NCI-H1694 (cell line): ENCODE measurements at regions not wholly inside any gene's neighbourhood (a gene's known extent, or its start where the extent isn't known, plus 50 kb on each side); places are given as distances from the start of the nearest gene placed in this dataset.

Experiments
- DNase-seq: peaks from one replicate; lab custom pipeline; 2025; lab: John Stamatoyannopoulos, UW

GRCh38 chr2:129069875-129070594 lies 751.4 kb upstream of the HS6ST1 start:
- DNase-seq, result no peak

DNA sequence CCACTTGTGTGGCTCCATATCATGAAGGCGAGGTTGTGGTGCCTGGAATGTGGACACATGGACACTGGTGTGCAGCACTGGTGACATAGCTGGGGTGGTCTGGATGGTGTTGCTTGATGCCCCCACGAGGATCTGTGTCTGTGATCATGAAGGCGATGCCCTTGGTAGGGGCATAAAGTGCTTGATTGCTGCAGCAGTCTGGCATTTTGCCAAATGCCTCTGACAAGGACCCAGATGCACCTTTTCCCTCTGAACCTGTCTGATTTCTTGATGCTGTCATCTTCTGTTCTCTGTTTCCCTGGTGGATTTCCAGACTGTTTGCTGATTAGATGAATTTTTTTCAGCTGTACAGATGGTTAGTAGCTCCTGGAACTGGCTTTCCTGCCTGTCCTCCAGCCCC lies 752.0 kb upstream of the HS6ST1 start:
- DNase-seq, result peak; percentile 10

DNA sequence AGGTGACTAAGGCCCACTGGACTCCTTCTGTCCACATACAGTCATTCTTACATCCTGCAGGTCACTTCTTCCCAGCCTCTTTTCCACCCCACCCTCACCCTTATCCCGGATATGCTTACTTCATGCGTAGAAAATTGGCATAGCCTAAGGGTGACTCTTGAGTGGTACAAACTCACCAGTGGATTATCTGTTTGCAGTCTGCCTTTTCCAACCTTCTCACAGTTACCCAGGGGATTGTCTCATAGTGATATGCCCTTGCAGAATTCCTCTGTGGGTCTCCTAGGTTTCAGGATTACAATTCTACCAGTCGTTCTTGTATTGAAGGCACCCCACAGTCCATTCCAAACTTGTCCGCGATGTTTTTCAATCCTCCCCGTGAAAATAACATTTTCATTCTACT lies 752.9 kb upstream of the HS6ST1 start:
- DNase-seq, result no peak

GRCh38 chr2:129074298-129074920 lies 755.7 kb upstream of the HS6ST1 start:
- DNase-seq, result no peak

- no peak for DNase-seq
Observed at GRCh38 chr2:129078548-129078947, 759.9 kb upstream of the HS6ST1 start.

- no peak for DNase-seq
Observed at GRCh38 chr2:129080715-129081476, 762.2 kb upstream of the HS6ST1 start.

- DNase-seq, result no peak
Observed at GRCh38 chr2:129085386-129085785, 766.7 kb upstream of the HS6ST1 start.

- no peak for DNase-seq
Observed at GRCh38 chr2:129087133-129087813, 768.6 kb upstream of the HS6ST1 start.

GRCh38 chr2:129091620-129092019 lies 773.0 kb upstream of the HS6ST1 start:
- DNase-seq, result no peak

DNA sequence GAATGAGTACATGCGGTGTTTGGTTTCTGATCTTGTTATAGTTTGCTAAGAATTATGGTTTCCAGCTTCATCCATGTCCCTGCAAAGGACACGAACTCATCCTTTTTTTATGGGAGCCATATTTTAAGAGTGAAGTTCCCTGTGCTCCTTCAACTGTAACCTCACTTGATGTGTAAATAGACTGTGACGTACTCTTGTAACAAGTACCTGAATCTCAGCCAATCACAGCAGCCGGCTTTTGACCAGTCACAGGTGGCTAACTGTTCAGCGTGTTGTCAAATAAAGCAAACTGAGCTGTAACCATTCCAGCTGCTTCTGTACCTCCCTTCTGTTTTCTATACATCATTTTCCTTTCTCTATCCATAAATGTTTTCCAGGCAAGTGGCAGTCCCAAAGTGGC lies 774.3 kb upstream of the HS6ST1 start:
- peak; percentile 39 for DNase-seq

DNA sequence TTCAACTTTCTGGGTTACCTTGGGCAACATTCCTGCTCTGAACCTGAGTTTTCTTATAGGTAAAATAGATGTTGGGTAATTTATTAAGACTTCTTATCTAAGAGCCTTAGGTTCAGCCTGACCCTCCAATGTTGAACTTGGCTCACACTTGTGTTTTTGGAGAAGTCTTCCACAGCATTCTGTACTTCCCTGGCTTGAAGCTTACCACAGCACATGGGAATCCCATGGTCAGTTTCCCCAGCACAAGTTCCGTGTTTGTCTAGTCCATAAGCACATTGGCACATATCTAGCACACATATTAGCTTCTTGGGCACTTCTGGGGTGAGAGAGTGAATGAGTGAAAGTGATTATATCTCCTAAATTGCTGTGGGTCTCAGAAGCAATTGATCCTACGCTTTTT lies 782.5 kb upstream of the HS6ST1 start:
- DNase-seq, result no peak

DNA sequence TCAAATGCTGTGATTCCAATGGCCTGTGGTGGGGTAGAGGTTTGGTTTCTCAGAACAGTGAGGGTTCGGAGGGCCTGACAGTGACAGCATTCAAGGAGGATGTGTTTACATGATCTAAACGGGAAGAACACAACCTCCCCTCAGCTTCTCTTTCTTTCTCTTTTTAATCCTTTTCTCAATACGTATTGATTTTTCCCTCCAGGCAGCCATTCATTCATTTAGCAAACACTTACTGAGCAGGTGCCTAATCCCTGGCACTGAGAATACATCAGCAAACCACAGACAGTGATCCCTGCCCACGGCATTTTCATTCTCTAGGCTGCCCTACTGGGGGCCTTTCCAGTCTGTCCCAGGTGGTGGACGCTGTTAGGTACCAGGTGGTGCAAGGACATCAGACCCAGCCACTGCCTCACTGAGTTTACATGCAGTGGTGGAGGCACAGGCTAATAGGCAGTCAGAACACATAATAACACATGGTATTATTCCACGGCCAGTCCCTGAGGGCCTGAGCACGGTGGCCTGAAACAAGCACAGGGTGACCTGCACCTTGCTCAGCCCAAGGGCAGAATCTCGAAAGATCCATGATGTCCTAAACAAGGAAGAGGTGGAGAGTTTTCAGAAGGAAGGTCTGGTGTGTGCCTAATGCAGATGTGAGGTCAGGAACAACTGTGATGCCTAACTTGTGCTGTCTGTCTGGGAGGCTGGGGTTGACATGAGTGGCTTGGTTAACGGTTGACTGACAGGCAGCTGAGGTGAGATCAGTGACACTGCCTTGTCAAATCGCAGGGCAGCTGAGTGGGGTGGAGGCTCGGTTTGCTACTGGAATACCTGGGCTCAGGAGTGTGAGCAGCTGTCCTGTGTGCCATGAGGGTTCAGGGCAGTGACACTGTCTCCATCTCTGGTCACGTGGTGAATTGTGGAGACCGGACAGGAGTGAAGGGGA lies 785.5 kb upstream of the HS6ST1 start:
- DNase-seq, result no peak

GRCh38 chr2:129112181-129112580 lies 793.5 kb upstream of the HS6ST1 start:
- DNase-seq, result no peak

DNA sequence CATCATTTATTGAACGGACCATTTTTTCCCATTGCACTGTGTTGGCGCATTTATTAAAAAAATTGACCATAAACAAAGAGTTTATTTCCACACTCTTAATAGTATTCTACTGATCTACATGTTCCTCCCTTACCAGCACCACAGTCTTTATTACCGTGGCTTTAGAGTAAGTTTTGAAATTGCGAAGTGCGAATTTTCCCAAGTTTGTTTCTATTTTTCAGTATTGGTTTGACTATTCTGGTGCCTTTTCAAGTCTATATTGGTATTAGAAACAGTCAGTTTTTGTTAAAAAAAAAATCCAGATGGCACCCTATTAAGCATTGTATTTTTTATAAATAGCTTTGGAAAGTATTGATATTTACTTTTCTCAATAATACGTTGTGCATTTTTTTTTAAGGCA lies 795.1 kb upstream of the HS6ST1 start:
- no peak for DNase-seq

GRCh38 chr2:129117434-129117833 lies 798.8 kb upstream of the HS6ST1 start:
- DNase-seq, result no peak

- DNase-seq, result no peak
Observed at GRCh38 chr2:129118296-129118695, 799.6 kb upstream of the HS6ST1 start.

DNA sequence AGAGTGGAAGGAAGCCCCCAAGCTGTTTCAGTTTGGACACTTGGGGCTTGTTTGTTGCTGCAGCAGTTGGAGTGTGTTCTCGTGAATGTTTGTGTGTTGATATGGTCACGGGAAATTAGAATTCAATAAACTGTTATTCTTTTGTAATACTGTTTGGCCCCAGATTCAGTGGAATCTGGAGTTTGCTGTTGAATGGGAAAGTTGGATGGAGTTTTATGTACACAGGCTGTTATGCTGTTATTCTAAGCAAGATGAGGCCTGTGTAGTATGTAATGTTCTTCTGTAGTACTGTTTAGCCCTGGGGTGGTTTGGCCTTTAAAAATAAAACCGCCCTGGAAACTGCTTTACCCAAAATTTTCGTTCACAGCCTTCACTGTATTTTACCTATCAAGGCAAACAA lies 810.4 kb upstream of the HS6ST1 start:
- DNase-seq, result no peak

DNA sequence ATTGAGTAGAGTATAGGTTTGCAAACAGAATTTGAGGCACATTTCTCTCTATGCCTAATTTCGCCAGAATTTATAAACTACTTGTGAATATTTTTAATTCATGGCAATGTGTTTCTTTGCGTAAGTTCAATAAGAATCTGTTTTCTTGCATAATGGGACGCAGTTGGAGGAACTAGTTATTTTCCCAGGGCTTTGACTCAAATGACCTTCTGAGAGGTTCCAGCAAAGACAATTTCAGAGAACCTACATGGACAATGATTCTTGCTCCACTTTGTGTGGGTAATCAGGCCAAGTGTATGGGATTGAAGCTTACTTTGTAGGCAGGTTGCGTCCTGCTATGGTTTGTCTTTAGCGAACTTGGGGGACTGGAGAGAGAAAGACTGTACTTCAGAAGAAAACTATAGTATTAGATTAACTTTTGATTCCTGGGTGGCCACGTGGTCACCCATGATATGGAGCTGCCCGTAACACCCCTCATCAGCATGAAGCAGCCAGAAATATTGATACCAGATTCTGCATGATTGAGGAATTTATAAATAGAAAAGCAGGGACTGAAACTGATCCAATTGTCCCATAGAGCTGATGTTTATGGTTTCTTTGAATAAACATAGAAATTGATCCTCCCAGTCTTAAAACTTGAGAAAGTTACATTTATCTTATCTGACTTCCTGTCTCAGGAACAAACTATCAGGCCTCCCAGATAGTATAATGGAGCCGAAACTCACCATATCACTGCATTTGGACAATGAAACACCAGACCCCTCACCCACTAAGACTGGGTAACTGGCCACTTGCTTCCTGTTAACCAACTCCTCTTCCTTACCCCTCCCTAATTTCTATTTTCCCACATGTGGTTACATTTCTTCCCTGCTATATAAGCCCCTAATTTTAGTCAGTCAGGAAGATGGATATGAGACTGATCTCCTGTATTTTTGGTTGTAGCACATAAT lies 815.3 kb upstream of the HS6ST1 start:
- DNase-seq, result no peak

DNA sequence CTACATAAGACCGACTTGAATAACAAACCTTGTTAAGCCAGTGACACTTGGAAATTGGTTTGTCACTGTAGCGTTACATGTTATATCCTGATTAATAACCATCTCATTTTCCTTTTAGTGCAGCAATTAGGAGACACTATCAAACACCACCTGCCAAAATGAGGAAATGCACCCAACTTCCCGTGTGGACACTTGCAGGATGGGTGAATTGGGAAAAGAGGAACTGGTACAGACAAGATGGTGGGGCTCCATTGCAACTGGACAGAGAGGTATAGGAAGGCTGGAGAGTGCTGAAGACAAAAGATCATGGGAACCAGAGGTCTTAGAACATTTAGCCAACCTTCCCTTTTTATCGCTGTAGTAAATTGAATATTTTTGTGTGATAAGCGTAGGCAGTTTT lies 816.3 kb upstream of the HS6ST1 start:
- DNase-seq, result no peak

GRCh38 chr2:129139380-129139779 lies 820.7 kb upstream of the HS6ST1 start:
- DNase-seq, result no peak
